ENCODE measurements at regions not wholly inside any gene's neighbourhood (a gene's known extent, or its start where the extent isn't known, plus 50 kb on each side); places are given as distances from the start of the nearest gene placed in this dataset.
A peak's percentile ranks its signal among the peaks of the same experiment; 100 is the strongest.

- H3K9me3 ChIP-seq (replicated peaks; ENCODE audit: insufficient read depth, low read length), result no peaks in the 10 kb centered on the region
- H3F3A ChIP-seq (ENCODE audit: insufficient read depth, low read length), result peaks cover 7% of the 10 kb centered on the region; the same call in 1 of the 2 replicates
- no peak for DNase-seq
- no peaks in the 10 kb centered on the region for H3K79me2 ChIP-seq (ENCODE audit: low read length)
- no peak for TF ChIP-seq EZH2 (optimal IDR thresholded peaks at IDR 0.05; ENCODE audit: low read depth, low read length)
- no peak for TF ChIP-seq CTCF (IDR thresholded peaks at IDR 0.05; ENCODE audit: low read length)
- no peak for TF ChIP-seq EZH2phosphoT487 (IDR thresholded peaks at IDR 0.05; ENCODE audit: low read length)
- no peak overlapping the region for H3K9ac ChIP-seq (ENCODE audit: low read length)
- no peaks in the 10 kb centered on the region for H3K27me3 ChIP-seq (replicated peaks; ENCODE audit: insufficient read depth, low read length)
- no peak overlapping the region for H3K27ac ChIP-seq (ENCODE audit: low read length)
- H3K4me1 ChIP-seq (ENCODE audit: low read length), result peaks cover 9% of the 10 kb centered on the region
- no peak overlapping the region for H2AFZ ChIP-seq (ENCODE audit: low read length)
- no peaks in the 10 kb centered on the region for H3K36me3 ChIP-seq (replicated peaks; ENCODE audit: insufficient read depth, low read length)
- no peaks in the 10 kb centered on the region for H4K20me1 ChIP-seq (ENCODE audit: insufficient read depth, low read length)
- no peak overlapping the region for H3K4me2 ChIP-seq (ENCODE audit: low read depth, low read length)
- H3K4me3 ChIP-seq (ENCODE audit: low read length), result no peak overlapping the region
- no peaks in the 10 kb centered on the region for H3K9me2 ChIP-seq (replicated peaks; ENCODE audit: insufficient read depth, low read length)
Observed at GRCh38 chr16:17768257-17768656, 297.5 kb upstream of the XYLT1 start.

- Histone ChIP-seq H3K27ac (ENCODE audit: low read length) (peak overlapping the region; percentile 66; the same call in 1 of the 2 replicates), H4K20me1 (ENCODE audit: insufficient read depth, low read length) (no peaks in the 10 kb centered on the region), H3K4me2 (ENCODE audit: low read depth, low read length) (peak overlapping the region; percentile 49), H3K9me3 (replicated peaks; ENCODE audit: insufficient read depth, low read length) (no peaks in the 10 kb centered on the region), H3K9me2 (replicated peaks; ENCODE audit: insufficient read depth, low read length) (no peaks in the 10 kb centered on the region), H3K27me3 (replicated peaks; ENCODE audit: insufficient read depth, low read length) (no peaks in the 10 kb centered on the region), H3K4me3 (ENCODE audit: low read length) (no peak overlapping the region), H3K36me3 (replicated peaks; ENCODE audit: insufficient read depth, low read length) (no peaks in the 10 kb centered on the region), H2AFZ (ENCODE audit: low read length) (0 out of 2 replicates have a peak overlapping the region, but pooled peaks have one; percentile 19), H3K79me2 (ENCODE audit: low read length) (no peaks in the 10 kb centered on the region), H3K9ac (ENCODE audit: low read length) (no peak overlapping the region), H3F3A (ENCODE audit: insufficient read depth, low read length) (peaks cover 7% of the 10 kb centered on the region; the same call in 1 of the 2 replicates), H3K4me1 (ENCODE audit: low read length) (peaks cover 9% of the 10 kb centered on the region)
- peak; percentile 59 for DNase-seq
- no peak for TF ChIP-seq CTCF (IDR thresholded peaks at IDR 0.05; ENCODE audit: low read length)
- no peak for TF ChIP-seq EZH2phosphoT487 (IDR thresholded peaks at IDR 0.05; ENCODE audit: low read length)
- no peak for TF ChIP-seq EZH2 (optimal IDR thresholded peaks at IDR 0.05; ENCODE audit: low read depth, low read length)
Observed at GRCh38 chr16:17766012-17766411, 295.3 kb upstream of the XYLT1 start.

GRCh38 chr16:17759451-17760390, 289.0 kb upstream of the XYLT1 start:
- Histone ChIP-seq H3K9me2 (replicated peaks; ENCODE audit: insufficient read depth, low read length) (no peaks in the 10 kb centered on the region), H3K36me3 (replicated peaks; ENCODE audit: insufficient read depth, low read length) (no peaks in the 10 kb centered on the region), H3K4me1 (ENCODE audit: low read length) (no peaks in the 10 kb centered on the region; the same call in 1 of the 2 replicates), H3K9ac (ENCODE audit: low read length) (no peak overlapping the region), H3K4me2 (ENCODE audit: low read depth, low read length) (no peak overlapping the region), H4K20me1 (ENCODE audit: insufficient read depth, low read length) (no peaks in the 10 kb centered on the region), H3K79me2 (ENCODE audit: low read length) (no peaks in the 10 kb centered on the region), H3F3A (ENCODE audit: insufficient read depth, low read length) (no peaks in the 10 kb centered on the region), H3K27ac (ENCODE audit: low read length) (no peak overlapping the region), H2AFZ (ENCODE audit: low read length) (no peak overlapping the region), H3K4me3 (ENCODE audit: low read length) (no peak overlapping the region), H3K9me3 (replicated peaks; ENCODE audit: insufficient read depth, low read length) (no peaks in the 10 kb centered on the region), H3K27me3 (replicated peaks; ENCODE audit: insufficient read depth, low read length) (no peaks in the 10 kb centered on the region)
- DNase-seq, result no peak
- TF ChIP-seq EZH2 (optimal IDR thresholded peaks at IDR 0.05; ENCODE audit: low read depth, low read length), result no peak
- TF ChIP-seq CTCF (IDR thresholded peaks at IDR 0.05; ENCODE audit: low read length), result no peak
- TF ChIP-seq EZH2phosphoT487 (IDR thresholded peaks at IDR 0.05; ENCODE audit: low read length), result no peak

Measured in MM.1S (cell line).